GM21447 (cell line): ENCODE measurements at regions not wholly inside any gene's neighbourhood (a gene's known extent, or its start where the extent isn't known, plus 50 kb on each side); places are given as distances from the start of the nearest gene placed in this dataset.

Experiments
- ATAC-seq: cut with Tn5 transposase; IDR thresholded peaks from one replicate; pipeline ENCODE4 v1.9.1; 2021; ENCODE audit not compliant: unreplicated experiment

DNA sequence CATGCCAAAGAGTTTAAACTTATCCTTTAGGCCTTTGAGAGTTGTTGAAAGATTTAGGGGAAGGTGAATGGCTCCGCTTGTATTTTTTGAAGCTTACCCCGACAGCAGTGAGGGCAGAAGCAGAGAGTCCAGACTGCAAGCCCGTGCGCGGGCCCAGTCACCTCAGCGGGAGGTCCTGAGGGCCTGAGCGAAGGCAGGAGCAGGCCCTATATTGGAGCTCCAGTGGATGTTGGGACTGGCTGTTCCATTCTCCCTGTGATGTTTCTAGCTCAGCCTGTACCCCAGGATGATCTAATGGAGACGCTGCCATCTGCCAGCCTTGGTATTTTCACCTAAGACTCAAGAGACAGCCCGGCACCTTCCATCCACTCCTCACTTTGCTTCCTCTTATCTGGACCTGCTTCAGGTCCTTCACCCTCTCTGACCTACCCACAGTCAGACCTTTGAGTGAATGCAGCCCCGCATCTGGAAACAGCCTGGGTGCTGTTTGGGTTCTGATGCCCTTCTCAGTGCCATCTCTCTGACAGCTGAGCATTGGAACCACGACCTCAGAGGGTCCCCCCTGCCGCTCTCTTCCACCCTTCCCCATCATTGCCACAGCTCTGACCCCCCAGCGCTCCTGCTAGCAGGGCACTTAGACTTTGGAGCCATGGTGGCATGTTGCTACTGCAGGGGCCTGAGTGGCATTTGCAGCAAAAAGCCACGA lies 628.2 kb upstream of the CADM1 start:
- ATAC-seq, result no peak

DNA sequence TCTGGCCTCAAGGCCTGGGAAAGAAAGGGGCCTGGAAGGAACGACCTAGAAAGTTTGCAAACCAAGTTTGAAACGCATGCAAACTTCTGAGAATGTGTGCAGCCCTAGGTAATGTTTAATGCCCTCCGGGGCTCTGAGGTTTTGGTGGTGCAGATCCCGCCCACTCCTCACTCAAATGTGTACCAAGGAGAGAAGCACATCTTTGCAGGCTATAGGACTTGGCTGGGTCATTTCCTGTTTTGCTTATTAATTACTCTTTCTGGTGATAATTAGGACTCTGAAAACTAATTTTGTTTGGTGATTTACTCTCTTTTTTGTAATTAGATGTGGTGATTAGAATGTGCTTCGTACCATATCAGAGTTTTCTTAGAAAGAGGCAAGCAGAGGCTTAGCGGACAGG lies 625.9 kb upstream of the CADM1 start:
- ATAC-seq, result no peak

DNA sequence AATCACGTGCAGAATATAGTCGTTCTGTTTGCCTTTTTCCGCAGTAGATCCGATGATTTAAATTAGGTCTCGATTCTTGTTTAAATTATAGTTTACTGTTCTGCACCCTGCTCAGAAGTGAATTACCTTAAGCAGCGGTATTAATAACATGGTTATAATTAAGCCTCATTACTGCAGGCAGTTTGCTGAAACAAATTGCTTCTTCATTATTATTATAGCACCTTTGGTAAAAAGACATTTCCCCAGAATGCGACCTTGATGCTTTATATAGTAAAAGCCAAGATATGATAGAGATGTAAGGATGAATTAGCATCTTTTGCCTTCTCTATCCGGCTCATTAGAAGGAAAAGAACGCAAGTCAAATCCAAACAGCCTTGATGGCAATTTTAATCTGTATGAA lies 625.2 kb upstream of the CADM1 start:
- no peak for ATAC-seq

DNA sequence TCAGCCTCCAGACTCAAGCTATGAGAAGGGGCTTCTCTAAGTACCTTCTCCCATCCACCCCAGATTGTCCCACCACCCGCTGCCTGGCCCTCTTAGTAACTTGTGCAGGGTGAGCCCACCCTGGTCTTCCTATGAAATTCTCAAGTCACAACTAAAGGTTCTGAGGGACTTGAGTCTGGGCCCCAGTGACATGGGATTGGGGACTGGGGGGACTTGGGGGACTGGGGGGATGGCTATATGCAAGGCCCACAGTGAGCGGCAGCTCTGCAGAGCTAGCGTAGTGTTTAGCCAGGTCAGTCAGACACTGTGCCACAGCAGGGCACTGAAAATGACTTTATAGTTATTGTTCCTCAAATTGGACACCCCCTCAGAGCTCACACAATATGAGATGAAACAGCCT lies 622.3 kb upstream of the CADM1 start:
- ATAC-seq, result no peak

DNA sequence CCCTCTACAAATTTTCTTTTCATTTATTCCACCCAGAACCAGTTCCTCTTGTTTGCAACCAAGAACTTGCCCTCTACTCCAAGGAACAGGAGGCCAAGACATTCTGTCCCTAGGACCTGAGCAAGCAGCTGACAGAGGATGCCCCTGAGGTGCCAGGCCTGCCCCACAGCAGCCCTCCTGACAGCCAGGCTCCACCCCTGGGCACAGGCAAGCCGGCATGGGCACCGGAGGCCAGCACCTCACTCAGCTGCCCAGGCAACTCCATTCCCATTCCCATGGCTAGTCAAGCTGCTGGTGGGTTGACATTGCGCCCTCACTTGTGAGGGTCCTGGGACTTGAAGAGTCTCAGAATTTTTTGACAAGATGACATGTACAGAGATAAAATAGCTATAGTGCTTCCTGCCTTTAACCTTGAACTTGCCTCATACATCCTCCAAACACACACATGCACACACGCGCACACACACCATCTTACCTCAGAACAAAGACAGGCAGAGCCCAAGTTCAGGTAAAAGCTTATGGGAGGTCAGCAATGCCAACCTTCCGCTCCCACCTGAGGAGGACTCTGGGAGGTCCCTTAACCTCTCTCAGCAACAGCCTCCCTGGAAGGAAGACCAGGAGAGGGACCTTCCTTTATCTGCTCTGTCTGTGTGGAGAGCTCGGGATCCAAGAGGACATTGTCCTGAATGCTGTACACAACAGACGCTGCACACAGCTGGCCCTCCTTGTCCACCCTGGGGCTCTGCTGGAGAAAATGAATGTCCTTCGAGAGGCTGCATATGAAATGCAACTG lies 620.9 kb upstream of the CADM1 start:
- no peak for ATAC-seq

DNA sequence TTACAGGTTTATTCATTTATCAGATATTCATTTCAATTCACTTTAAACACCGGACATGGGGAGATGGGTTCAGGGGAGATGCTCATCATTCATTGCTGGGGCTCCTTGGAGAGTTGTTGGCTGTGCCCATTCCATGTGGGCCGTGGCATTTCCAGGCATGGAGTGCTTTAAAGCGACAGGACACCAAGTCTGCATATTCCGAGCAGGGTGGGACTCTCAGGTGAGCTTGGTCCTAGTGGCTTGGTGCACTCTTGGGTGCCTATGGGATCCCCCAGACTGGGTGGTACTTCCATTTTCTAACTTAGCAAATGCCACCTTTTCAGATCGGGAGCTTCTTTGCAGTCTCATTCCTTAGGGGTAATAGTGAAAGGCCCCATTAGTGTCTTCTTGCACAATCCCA lies 619.5 kb upstream of the CADM1 start:
- no peak for ATAC-seq

DNA sequence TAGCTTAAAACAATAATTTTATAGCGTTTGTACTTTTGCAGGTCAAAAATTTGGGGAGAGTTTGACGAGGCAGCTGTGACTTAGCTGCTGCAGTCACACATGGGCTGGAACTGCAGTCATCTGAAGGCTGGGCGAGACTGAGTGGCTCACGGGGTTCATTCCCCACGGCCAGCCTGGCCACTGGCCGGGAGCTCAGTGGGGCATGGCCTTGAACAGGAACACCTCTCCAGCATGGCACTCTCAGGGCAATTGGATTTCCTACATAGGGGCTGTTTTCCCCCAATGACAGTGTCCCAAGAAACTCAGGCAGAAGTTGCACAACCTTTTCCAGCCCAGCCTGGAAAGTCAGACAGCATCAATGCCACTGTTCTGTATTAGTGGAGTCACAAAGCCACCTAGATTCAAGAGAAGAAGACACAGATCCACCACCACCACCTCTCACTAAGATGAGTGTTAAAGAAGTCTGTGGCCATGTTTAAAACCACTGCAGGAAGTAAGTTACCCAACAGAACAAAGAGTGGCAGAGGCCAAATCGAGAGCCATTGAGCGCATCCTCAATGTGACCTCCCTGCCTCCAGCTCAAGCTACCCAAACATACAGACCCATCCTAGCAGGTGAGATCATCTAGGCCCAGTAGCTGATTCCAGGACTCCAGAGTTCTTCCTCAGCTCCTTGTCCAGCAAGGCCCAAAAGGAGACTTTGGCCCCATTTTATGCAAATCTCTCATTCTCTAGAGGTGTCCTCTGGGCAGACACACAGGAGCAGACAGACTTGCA lies 618.7 kb upstream of the CADM1 start:
- ATAC-seq, result no peak

DNA sequence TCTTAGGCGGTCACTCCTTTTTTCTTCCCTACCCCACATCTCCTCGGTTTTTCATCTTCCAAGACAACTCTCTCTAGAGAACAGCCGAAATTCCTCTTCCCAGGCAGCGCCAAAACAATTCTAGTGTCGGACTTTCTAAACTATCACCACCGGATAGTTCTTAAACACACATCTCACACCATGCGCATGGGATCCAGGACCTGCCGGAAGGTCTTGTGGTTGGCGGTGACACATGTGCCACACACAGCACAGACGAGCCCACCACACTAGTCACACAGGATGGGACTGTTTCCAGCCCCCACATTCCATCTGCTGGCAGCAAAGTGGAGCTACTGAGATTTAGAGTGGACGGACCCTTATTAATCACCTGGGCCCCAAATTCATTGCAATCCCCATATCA lies 614.9 kb upstream of the CADM1 start:
- no peak for ATAC-seq

DNA sequence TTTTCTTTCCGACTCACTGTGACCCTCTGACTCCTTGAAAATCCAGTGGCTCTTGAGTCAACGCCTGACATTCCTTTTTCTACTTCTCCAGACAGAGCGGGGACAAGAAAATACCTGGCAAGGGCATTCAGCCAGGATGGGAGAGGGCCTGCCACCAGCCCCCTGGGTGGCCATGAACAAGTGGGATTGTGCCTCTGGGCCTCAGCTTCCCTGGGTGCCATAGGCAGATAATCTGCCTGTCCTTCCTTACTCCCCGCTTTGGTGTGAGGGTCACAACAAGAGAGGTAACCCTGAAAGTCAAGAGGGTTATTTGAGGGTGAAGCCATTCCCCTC lies 613.9 kb upstream of the CADM1 start:
- no peak for ATAC-seq

DNA sequence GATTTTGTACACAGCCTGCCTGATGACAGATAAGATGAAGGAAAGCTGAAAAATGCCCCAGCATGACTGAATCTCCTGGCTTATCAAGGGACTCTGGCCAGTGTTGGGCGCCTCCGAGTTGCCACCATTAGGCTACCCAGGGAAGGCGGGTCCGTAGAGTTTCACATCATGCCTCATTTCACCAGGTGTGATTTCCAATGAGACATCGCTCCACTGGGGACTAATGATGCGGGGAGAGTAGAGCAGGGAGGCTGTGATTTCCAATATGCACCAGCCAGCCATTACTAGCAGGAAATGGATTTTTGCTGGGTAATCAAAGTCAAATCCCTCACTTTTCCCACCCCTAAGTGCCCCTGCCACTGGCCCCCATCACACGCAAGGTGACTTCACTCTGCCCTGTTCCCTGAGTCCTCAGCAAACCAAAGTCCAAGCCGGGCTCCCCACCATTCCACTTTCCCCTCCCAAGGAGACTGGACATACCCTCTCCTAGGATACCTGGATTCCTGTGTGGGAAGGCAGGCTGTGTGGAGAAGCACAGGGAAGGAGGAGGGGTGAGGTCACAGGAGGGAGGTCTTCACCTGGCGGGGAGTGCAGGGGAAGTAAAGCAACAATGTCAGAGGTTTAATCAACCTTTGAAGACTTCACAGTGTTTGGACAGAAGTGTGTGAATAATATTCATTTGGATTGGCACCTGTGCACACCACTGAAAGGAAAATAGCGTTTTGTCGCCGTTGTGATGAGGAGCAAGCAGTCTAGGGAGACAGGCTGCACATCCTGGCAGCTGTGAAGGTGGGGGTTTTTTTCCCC lies 613.3 kb upstream of the CADM1 start:
- no peak for ATAC-seq

DNA sequence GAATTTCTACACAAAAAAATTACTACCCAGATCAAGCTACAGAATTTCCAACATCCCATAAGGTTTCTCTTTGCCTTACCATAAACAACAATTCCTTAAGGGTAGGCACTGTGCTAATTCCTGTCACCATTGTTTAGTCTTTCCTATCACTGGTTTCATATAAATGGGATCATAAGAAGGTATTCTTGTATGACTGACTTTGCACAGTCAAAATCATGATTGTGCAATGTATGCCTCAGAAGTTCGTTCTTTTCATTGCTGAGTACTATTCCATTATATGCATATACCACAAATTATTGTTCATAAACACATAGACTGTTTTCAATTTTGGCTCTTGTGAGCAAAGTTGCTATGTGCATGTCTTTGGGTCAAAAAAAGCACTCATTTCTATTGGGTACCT lies 611.6 kb upstream of the CADM1 start:
- ATAC-seq, result no peak

DNA sequence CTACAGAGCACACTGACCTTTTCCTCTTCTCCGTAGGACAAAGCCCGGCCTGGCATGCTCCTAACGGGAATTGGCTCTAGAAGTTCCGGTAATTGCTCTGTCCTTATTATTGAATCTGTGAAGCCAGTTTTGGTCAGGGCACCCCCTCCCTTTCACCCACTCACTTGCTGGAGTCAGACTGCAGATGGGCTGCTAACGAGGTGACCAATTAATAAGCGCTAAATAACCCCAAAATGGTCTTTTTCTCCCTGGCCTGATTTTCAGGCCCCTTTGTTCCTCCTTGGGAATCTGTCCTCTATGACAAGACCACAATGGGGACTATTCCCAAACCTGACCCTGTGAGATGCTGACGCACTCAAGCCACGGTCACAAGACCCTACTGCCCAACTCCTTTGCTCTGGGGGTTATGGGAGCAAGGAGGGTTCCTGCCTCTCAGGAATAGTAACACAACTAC lies 610.0 kb upstream of the CADM1 start:
- no peak for ATAC-seq

DNA sequence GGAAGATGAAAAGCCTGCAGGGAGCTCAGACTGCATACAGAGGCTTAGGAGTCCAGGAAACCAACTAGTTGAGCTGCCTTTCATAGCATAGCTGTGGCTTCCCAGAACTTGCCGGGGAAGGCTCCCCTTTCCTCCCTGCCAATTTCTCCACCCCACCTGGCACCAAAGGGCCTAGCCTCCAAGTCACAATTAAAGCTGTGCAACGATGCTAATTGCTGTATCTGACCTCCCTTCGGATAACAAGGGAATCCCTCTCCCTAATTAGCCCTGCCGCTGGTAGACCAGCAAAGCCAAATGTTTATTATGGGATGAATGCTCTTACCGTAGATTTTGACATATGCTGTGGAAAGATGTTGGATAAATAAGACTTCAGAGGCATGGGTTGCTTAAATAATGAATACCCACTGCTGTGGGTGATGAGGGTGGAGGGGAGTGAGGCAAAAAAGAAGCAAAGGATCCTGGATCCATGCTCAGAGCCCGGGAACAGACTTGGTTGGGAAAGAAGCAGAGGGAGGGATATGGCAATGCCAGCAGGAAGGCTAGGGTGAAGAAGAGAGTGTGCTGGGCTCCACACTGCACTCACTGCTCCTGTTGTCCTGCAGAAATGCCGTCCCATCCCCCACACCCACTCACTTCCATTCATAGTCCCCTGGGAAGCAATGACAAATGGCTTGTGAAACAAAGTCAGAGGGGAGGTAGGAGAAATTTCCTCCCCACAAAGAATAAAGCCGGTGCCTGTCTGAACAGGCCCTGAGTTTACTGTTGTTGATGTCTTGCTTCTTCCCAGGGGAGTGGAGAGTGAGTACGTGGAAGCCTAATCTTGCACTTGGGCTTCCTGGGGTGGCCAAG lies 608.1 kb upstream of the CADM1 start:
- no peak for ATAC-seq

DNA sequence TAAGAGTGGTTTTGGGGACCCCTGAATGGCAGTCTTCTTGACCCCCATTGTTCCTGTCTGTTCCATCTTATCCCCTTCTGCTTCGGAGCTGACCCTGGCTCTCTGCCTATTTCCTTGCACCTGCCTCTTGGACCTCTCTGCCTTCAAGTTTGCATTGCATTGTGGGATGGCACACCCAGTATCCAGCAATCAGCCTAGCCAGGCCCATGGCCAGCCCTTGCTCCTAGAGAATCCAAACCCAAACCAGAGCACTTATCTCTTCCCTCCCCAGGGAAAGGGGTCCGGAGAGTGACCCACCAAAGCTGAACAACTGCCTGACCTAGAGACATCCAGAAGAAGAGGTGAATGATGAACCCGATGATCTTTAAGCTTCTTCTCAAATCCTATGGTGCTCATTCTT lies 607.3 kb upstream of the CADM1 start:
- no peak for ATAC-seq

DNA sequence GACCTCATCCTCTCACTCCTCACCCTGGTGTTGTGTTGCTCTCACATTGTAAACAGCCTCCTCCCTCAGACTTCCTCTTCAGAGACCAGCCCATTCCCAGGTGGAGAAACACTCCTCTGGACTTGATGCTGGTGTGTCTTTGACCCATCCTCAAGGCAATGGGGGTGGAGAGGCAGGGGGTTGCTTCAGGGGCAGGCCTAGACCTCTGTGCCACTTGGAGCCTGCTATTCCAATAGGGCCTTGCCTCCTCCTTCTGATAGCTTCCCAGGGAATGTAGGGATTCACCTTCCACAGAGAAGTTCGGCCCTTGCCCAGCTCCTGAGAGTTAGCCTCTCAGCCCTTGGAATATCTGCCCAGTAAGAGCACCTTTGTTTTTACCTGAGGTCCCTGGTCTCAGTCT lies 606.6 kb upstream of the CADM1 start:
- ATAC-seq, result no peak

DNA sequence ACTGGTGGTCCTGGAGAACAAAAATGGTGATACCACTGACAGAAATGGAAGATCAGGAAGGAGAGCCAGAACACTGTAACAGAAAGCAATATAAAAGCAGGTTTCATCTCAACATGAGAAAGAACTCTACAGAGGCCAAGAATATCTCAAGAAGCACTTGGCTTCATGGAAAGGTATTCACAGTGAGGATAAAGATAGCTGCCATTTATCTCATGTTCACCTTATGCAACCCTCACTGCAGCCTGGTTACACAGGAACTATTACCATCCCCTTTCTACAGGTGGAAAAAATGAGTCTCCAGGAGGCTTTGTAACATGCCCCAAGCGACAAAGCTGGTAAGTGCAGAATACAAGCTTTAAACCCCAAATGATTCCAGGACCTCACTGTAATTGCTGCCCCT lies 606.1 kb upstream of the CADM1 start:
- no peak for ATAC-seq

DNA sequence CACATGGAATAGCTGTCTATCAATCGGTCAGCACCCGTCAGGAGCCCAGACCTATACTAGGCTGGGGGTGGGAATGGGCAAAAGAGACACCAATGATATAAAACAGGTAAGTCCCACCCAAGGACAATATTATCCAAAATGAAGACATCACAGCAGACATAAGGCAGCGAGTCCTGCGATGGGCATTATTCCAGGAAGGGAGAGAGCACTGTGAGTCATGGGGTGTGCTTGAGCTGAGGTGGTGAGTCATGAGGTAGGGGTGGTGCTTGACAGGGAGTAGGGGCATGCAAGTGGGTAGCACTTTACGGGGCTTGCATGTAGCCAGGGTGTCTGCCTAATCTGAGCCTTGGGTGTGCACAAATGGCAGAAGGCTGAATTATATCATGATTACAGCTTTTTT lies 605.0 kb upstream of the CADM1 start:
- no peak for ATAC-seq

DNA sequence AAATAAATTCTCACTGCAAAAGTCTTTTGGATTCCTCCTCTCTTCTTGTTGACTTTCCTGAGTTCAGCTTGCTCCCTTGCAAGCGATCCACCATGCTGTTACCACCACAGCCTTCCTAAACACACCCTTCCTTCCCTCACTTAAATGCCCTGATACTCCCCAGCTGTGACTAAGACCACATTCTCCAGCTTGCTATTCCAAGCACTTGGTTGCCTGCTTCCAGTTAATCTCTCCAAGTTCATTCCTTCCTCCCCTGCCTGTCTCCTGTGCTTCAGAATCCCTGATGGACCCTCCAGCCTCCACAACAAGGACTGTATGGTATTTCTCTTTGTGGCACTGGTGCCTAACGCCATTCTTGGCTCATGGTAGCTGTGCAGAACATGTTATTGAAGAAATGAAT lies 603.9 kb upstream of the CADM1 start:
- ATAC-seq, result no peak

DNA sequence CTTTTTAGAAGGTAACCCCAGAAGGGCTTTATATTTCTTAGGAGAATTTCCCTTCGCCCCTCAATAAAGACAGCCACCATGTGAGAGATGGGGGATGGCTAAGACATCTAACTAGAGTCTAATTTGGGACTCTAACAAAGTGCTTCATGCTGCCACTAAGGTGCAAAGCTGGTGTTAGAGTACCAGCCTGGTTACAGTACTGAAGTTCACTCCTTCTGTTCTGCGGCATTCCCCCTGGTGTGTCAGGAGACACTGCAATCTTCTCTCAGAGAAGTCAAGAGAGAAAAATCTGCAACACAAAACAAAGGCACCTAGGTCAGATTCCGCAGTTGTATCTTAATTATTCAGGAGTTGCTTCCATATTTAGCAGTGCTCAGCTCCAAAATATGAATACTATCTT lies 603.0 kb upstream of the CADM1 start:
- ATAC-seq, result no peak

DNA sequence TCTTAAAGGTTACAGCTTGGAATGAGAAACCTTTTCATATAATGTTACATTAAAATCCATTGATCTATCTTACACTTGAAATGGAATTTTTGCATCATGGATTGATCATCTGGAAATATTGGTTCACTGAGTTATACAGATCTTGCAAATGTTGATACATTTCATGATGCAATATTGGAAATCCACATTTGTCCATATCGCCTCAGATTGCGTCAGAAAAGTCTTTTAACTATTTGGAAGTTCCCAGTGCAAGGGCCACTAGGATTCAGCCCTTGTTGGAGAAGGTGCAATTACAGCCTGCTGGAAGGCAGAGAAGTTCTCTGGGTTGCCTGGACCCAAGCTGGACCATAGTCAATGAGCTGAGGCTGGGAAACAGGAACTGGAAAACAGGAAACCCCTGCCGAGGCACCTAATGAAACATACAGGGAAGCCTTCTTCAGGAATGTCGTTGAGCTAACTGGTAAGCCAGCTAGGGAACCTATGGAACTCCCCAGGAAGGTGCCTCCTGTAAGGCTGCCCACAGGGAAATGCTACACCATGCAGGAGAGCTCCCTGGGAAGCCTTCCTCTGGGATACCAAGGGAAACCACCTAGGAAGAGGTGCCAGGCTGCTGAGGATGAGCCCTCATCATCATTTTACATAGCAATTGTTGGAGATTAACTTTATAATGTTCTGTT lies 600.4 kb upstream of the CADM1 start:
- ATAC-seq, result no peak
